Neural cell (in vitro differentiated cells): ENCODE measurements at regions not wholly inside any gene's neighbourhood (a gene's known extent, or its start where the extent isn't known, plus 50 kb on each side); places are given as distances from the start of the nearest gene placed in this dataset.

Experiments used
- CTCF ChIP-seq: fragments of 450-650 bp; IDR thresholded peaks from 2 replicates; pipeline ENCODE4 v1.5.1; 2014; ENCODE audit warnings: antibody characterized with exemption, mild to moderate bottlenecking, moderate library complexity; ENCODE audit not compliant: poor library complexity, severe bottlenecking
- EZH2 ChIP-seq: fragments of 200-600, 300-800 bp; shearing (Covaris generic), sonication (generic); IDR thresholded peaks from 2 replicates; pipeline ENCODE4 v1.6.1; 2014; ENCODE audit warnings: antibody characterized with exemption, low read length, borderline replicate concordance, mild to moderate bottlenecking; ENCODE audit not compliant: insufficient read depth, poor library complexity, severe bottlenecking
- POLR2AphosphoS5 ChIP-seq: IDR thresholded peaks from 2 replicates; pipeline ENCODE4 v1.6.1; 2012

DNA sequence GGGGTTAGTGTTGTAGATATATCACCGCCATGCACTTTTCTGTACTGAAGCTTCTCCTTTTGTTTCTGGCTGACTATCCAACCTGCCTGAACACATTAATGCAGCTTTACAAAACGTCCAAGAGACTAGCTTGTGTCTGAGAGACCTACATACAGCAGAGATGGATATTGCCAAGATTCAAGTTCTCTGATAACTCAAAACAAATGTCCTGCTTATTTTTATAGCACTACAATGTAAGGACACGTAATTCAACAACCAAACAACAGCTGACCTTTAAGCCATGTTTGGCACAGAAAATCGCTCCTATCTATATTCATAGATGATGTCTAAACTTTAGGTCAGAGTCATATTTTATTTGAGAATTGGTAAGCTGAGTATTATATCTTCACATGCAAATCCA, 76.2 kb upstream of the NTRK2 start:
- TF ChIP-seq POLR2AphosphoS5 (no peak), CTCF (no peak), EZH2 (no peak)
